ENCODE measurements at regions not wholly inside any gene's neighbourhood (a gene's known extent, or its start where the extent isn't known, plus 50 kb on each side); places are given as distances from the start of the nearest gene placed in this dataset.

DNA sequence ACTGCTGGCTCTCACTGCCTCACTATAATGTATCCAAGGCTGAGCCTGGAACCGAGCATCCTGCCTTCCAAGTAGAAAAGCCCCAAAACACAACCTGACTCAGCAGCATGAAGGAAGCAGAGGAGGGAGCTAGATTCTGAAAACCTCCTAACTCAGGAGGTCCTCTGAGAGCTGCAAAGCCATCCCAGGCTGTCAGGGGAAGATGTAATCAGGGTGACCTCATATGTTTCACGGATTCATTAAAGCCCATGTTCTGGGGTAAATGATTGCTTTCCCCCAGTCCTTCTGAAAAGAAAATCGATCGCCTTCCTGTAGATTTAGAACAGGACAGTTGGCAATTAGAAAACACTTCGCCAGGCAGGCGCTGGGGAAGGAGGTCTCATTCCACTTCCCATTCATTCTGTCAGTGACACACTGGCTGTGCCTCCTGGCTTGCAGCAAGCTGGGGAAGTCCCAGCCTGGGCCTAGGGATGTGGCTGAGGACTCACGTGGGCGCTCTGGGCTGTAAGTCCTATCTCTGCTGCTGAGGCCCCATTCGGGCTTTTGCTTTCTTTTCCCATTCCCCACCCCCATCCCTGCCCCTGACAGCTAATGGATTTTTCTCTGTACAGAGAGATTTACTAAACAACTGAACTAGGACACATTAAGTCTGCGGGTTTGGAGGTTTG lies 75.7 kb upstream of the TMEM132E start:
- no peak for DNase-seq (ENCODE audit: low read depth in 1 of 2, low spot score in 1 of 2)
- H3K9me3 ChIP-seq = no peaks in the 10 kb centered on the region
- TF ChIP-seq, protein P1, sequence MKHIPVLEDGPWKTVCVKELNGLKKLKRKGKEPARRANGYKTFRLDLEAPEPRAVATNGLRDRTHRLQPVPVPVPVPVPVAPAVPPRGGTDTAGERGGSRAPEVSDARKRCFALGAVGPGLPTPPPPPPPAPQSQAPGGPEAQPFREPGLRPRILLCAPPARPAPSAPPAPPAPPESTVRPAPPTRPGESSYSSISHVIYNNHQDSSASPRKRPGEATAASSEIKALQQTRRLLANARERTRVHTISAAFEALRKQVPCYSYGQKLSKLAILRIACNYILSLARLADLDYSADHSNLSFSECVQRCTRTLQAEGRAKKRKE (CRISPR knock-in tag; IDR thresholded peaks at IDR 0.05; ENCODE audit: low read depth) = no peak
- TF ChIP-seq RNF2 (IDR thresholded peaks at IDR 0.05; ENCODE audit: borderline replicate concordance, low read depth) (no peak), CBX2 (IDR thresholded peaks at IDR 0.05; ENCODE audit: borderline replicate concordance, low read depth) (no peak), CBX8 (IDR thresholded peaks at IDR 0.05) (no peak), EP300 (IDR thresholded peaks at IDR 0.05) (no peak), HOXA7 (CRISPR knock-in tag; IDR thresholded peaks at IDR 0.05) (no peak), POLR2A (IDR thresholded peaks at IDR 0.05; ENCODE audit: low read length) (no peak)
- no peak for FAIRE-seq
- 11% methylated on average over 9 of the region's 10 CpGs for WGBS (ENCODE audit: missing lambda C conversion rate)
- H3K4me2 ChIP-seq = no peak overlapping the region
- H3K27ac ChIP-seq = no peak overlapping the region
- POLR2A ChIA-PET = no interaction called here
- no peak overlapping the region for H3K4me3 ChIP-seq
- CTCF ChIA-PET = interaction anchor here (1.0 to 2.6 kb wide), 4 partner anchors 16 to 59 kb away, joined by 3 to 10 read pairs (median 4); no protein-coding TSS in a partner anchor
- no peaks in the 10 kb centered on the region for H3K4me1 ChIP-seq
- no peak for ATAC-seq

DNA sequence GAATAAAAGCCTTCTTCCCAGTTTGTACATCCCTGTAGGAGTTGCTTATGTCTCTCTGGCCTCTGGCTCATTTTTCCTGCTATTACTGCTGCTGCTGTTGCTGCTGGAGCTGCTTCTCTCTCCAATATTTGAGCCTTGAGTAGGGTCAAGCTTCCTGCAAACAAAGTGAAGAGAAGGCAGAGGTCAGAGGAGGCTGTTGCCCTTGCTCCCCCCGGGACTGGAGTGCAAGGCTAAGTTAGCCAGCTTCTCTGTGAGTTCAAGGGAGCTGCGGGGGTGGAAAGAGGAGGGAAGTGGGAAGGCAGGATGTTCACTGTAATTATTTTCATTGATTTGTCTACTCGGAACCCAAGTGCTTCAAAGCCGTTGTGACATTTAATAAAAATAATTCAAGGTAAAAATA lies 77.0 kb upstream of the TMEM132E start:
- no peak overlapping the region for H3K4me2 ChIP-seq
- ATAC-seq (no peak), DNase-seq (ENCODE audit: low read depth in 1 of 2, low spot score in 1 of 2) (no peak), FAIRE-seq (no peak)
- ChIA-PET CTCF (interaction anchor here (2.6 kb wide), 1 partner anchor 17 kb away, joined by 10 read pairs; no protein-coding TSS in a partner anchor), POLR2A (no interaction called here)
- no peaks in the 10 kb centered on the region for H3K4me1 ChIP-seq
- no peak overlapping the region for H3K27ac ChIP-seq
- H3K4me3 ChIP-seq = no peak overlapping the region
- TF ChIP-seq HDAC2 (IDR thresholded peaks at IDR 0.05) (no peak), GATA3 (IDR thresholded peaks at IDR 0.05; ENCODE audit: borderline replicate concordance) (no peak), TP53 (CRISPR knock-in tag; IDR thresholded peaks at IDR 0.05) (no peak)
- no peaks in the 10 kb centered on the region for H3K9me3 ChIP-seq
- WGBS (ENCODE audit: missing lambda C conversion rate) = under 1% methylated on average over 4 of the region's 4 CpGs

DNA sequence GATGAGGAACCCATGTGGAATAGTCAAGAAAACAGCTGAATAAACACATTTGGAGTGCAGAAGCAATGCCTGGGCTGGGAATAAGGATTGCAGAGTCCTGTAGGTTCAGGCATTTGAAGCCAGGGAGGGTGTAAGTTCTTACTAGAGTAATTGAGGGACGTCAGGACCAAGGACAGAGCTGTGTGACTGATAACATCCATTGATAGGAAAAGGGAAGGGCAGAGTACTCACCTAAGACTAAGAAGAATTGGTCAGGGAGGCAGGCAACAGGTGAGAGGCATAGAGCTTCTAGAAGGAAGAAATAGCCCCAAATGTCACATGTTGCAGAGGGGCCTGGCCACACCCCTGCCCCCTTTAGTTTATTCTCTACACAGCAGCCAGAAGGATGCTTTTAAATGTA lies 79.8 kb upstream of the TMEM132E start:
- Histone ChIP-seq H3K4me1 (no peaks in the 10 kb centered on the region), H3K4me3 (no peak overlapping the region), H3K27ac (no peak overlapping the region), H3K4me2 (no peak overlapping the region), H3K9me3 (no peaks in the 10 kb centered on the region)
- ATAC-seq (0 out of 6 replicates have a peak, but pooled peaks of 1 of the 2 experiments have one; percentile 30), FAIRE-seq (no peak), DNase-seq (ENCODE audit: low read depth in 1 of 2, low spot score in 1 of 2) (peak in 1 of 2 experiments; percentile 29)
- TF ChIP-seq EHF (CRISPR knock-in tag; IDR thresholded peaks at IDR 0.05) (no peak), CHD4 (IDR thresholded peaks at IDR 0.05; ENCODE audit: borderline replicate concordance) (no peak), NPAS2 (CRISPR knock-in tag; IDR thresholded peaks at IDR 0.05; ENCODE audit: borderline replicate concordance) (no peak), FOSL2 (IDR thresholded peaks at IDR 0.05) (no peak), FOSL2 (CRISPR knock-in tag; IDR thresholded peaks at IDR 0.05) (no peak), FOSB (CRISPR knock-in tag; IDR thresholded peaks at IDR 0.05) (no peak), EHMT2 (IDR thresholded peaks at IDR 0.05; ENCODE audit: low read depth) (0 out of 2 replicates have a peak, but pooled peaks have one; percentile 47), MAFK (IDR thresholded peaks at IDR 0.05; ENCODE audit: partially characterized antibody) (peak; percentile 26), CBX8 (IDR thresholded peaks at IDR 0.05) (no peak), ZC3H11A (IDR thresholded peaks at IDR 0.05) (no peak)
- TF ChIP-seq, protein P2, sequence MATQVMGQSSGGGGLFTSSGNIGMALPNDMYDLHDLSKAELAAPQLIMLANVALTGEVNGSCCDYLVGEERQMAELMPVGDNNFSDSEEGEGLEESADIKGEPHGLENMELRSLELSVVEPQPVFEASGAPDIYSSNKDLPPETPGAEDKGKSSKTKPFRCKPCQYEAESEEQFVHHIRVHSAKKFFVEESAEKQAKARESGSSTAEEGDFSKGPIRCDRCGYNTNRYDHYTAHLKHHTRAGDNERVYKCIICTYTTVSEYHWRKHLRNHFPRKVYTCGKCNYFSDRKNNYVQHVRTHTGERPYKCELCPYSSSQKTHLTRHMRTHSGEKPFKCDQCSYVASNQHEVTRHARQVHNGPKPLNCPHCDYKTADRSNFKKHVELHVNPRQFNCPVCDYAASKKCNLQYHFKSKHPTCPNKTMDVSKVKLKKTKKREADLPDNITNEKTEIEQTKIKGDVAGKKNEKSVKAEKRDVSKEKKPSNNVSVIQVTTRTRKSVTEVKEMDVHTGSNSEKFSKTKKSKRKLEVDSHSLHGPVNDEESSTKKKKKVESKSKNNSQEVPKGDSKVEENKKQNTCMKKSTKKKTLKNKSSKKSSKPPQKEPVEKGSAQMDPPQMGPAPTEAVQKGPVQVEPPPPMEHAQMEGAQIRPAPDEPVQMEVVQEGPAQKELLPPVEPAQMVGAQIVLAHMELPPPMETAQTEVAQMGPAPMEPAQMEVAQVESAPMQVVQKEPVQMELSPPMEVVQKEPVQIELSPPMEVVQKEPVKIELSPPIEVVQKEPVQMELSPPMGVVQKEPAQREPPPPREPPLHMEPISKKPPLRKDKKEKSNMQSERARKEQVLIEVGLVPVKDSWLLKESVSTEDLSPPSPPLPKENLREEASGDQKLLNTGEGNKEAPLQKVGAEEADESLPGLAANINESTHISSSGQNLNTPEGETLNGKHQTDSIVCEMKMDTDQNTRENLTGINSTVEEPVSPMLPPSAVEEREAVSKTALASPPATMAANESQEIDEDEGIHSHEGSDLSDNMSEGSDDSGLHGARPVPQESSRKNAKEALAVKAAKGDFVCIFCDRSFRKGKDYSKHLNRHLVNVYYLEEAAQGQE (IDR thresholded peaks at IDR 0.05) = peak; percentile 85
- TF ChIP-seq, protein P3, sequence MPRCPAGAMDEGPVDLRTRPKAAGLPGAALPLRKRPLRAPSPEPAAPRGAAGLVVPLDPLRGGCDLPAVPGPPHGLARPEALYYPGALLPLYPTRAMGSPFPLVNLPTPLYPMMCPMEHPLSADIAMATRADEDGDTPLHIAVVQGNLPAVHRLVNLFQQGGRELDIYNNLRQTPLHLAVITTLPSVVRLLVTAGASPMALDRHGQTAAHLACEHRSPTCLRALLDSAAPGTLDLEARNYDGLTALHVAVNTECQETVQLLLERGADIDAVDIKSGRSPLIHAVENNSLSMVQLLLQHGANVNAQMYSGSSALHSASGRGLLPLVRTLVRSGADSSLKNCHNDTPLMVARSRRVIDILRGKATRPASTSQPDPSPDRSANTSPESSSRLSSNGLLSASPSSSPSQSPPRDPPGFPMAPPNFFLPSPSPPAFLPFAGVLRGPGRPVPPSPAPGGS (IDR thresholded peaks at IDR 0.05) = no peak
- ChIA-PET POLR2A (no interaction called here), CTCF (interaction anchor here (0.8 to 1.7 kb wide), 4 partner anchors 9 to 80 kb away, joined by 3 to 4 read pairs (median 3); no protein-coding TSS in a partner anchor)
- WGBS (ENCODE audit: missing lambda C conversion rate) = 2% methylated on average over 1 of the region's 1 CpG

All from A549 (cell line).